ENCODE measurements at regions not wholly inside any gene's neighbourhood (a gene's known extent, or its start where the extent isn't known, plus 50 kb on each side); places are given as distances from the start of the nearest gene placed in this dataset.

GRCh38 chr2:122367646-122368010 lies 612.2 kb downstream of the TSN start:
- TF ChIP-seq ZNF785 (CRISPR knock-in tag; IDR thresholded peaks at IDR 0.05) (no peak), CTCF (IDR thresholded peaks at IDR 0.05 in 2 of 3, conservative IDR thresholded peaks at IDR 0.05 in 1 of 3; ENCODE audit: insufficient read depth in 2 of 3, low read depth in 1 of 3, low read length in 3 of 3) (no peak), CEBPB (tag; IDR thresholded peaks at IDR 0.05) (no peak)
